ENCODE measurements at regions not wholly inside any gene's neighbourhood (a gene's known extent, or its start where the extent isn't known, plus 50 kb on each side); places are given as distances from the start of the nearest gene placed in this dataset.
"Not testable (repeated sequence)": the region's sequence is repeated elsewhere in the genome, so short reads cannot be mapped to it uniquely, and the experiment has no call there.

GRCh38 chr4:164261831-164262230, 492.1 kb upstream of the SMIM31 start:
- WGBS, 2 donors, result 78 to 83% methylated on average over 2 of the region's 2 CpGs
- TF ChIP-seq CTCF (IDR thresholded peaks at IDR 0.05) (no peak), POLR2A (IDR thresholded peaks at IDR 0.05) (no peak)
- DNase-seq, result no peak

GRCh38 chr4:164262508-164262907, 491.4 kb upstream of the SMIM31 start:
- DNase-seq; intact Hi-C loops (cut with DNase I; ENCODE audit: low total_unique reads); H3K27me3 ChIP-seq; H3K4me1 ChIP-seq; H3K27ac ChIP-seq; H3K9me3 ChIP-seq; H3K4me3 ChIP-seq; H3K36me3 ChIP-seq (ENCODE audit: low read depth, missing control alignments): not testable (repeated sequence)
- WGBS, 2 donors, result 83 to 100% methylated on average over 1 of the region's 1 CpG

More at GRCh38 chr4:164261831-164262230, 492.1 kb upstream of the SMIM31 start:
- Histone ChIP-seq H3K4me3 (no peak overlapping the region), H3K36me3 (ENCODE audit: low read depth, missing control alignments) (no peaks in the 10 kb centered on the region), H3K27me3 (no peaks in the 10 kb centered on the region), H3K27ac (no peak overlapping the region), H3K9me3 (no peaks in the 10 kb centered on the region), H3K4me1 (no peaks in the 10 kb centered on the region)
- intact Hi-C loops (cut with DNase I; ENCODE audit: low total_unique reads), result no loop called here

- H3K4me1 ChIP-seq; H3K9me3 ChIP-seq; H3K27ac ChIP-seq; H3K4me3 ChIP-seq; H3K36me3 ChIP-seq (ENCODE audit: low read depth, missing control alignments); intact Hi-C loops (cut with DNase I; ENCODE audit: low total_unique reads); DNase-seq; H3K27me3 ChIP-seq: not testable (repeated sequence)
- 72 to 78% methylated on average over 2 of the region's 2 CpGs for WGBS, 2 donors
Observed at GRCh38 chr4:164277414-164277813, 476.5 kb upstream of the SMIM31 start.

- H3K27me3 ChIP-seq, result no peaks in the 10 kb centered on the region
- WGBS, 2 donors, result 86 to 90% methylated on average over 6 of the region's 6 CpGs
- H3K36me3 ChIP-seq (ENCODE audit: low read depth, missing control alignments), result no peaks in the 10 kb centered on the region
- no peak overlapping the region for H3K4me3 ChIP-seq
- no peaks in the 10 kb centered on the region for H3K9me3 ChIP-seq
- no peak for DNase-seq
- TF ChIP-seq CTCF (IDR thresholded peaks at IDR 0.05), result no peak
- no peak for TF ChIP-seq POLR2A (IDR thresholded peaks at IDR 0.05)
- H3K4me1 ChIP-seq, result no peaks in the 10 kb centered on the region
- H3K27ac ChIP-seq, result no peak overlapping the region
- intact Hi-C loops (cut with DNase I; ENCODE audit: low total_unique reads), result no loop called here
Observed at GRCh38 chr4:164287173-164287572, 466.8 kb upstream of the SMIM31 start.

GRCh38 chr4:164288578-164288977, 465.4 kb upstream of the SMIM31 start:
- TF ChIP-seq POLR2A (IDR thresholded peaks at IDR 0.05), result no peak
- no peak for TF ChIP-seq CTCF (IDR thresholded peaks at IDR 0.05)
- intact Hi-C loops (cut with DNase I; ENCODE audit: low total_unique reads), result no loop called here
- no peaks in the 10 kb centered on the region for H3K36me3 ChIP-seq (ENCODE audit: low read depth, missing control alignments)
- no peak overlapping the region for H3K27ac ChIP-seq
- no peaks in the 10 kb centered on the region for H3K27me3 ChIP-seq
- H3K9me3 ChIP-seq, result no peaks in the 10 kb centered on the region
- H3K4me1 ChIP-seq, result no peaks in the 10 kb centered on the region
- WGBS, 2 donors, result 75 to 83% methylated on average over 5 of the region's 5 CpGs
- no peak for DNase-seq
- H3K4me3 ChIP-seq, result no peak overlapping the region

GRCh38 chr4:164293203-164293602, 460.7 kb upstream of the SMIM31 start:
- no peak overlapping the region for H3K4me3 ChIP-seq
- H3K36me3 ChIP-seq (ENCODE audit: low read depth, missing control alignments), result no peaks in the 10 kb centered on the region
- WGBS, 2 donors, result 90 to 92% methylated on average over 4 of the region's 4 CpGs
- no peak overlapping the region for H3K27ac ChIP-seq
- H3K27me3 ChIP-seq, result no peaks in the 10 kb centered on the region
- DNase-seq, result no peak
- intact Hi-C loops (cut with DNase I; ENCODE audit: low total_unique reads), result no loop called here
- no peaks in the 10 kb centered on the region for H3K4me1 ChIP-seq
- TF ChIP-seq POLR2A (IDR thresholded peaks at IDR 0.05), result no peak
- TF ChIP-seq CTCF (IDR thresholded peaks at IDR 0.05), result no peak
- H3K9me3 ChIP-seq, result no peaks in the 10 kb centered on the region
